ENCODE measurements at regions not wholly inside any gene's neighbourhood (a gene's known extent, or its start where the extent isn't known, plus 50 kb on each side); places are given as distances from the start of the nearest gene placed in this dataset.

- Histone ChIP-seq H3K9ac (ENCODE audit: low read length) (no peak overlapping the region), H3K4me2 (ENCODE audit: low read length) (no peak overlapping the region), H3K79me2 (ENCODE audit: insufficient read depth, low read length) (no peaks in the 10 kb centered on the region), H3K27me3 (ENCODE audit: insufficient read depth, low read length) (peaks cover 38% of the 10 kb centered on the region), H3K36me3 (ENCODE audit: control insufficient read depth in 1 of 2, insufficient read depth in 2 of 2, low read length in 2 of 2) (no peaks in the 10 kb centered on the region), H4K20me1 (ENCODE audit: insufficient read depth) (no peaks in the 10 kb centered on the region), H3K4me3 (replicated peaks in 1 of 2; ENCODE audit: low read depth in 1 of 2, low read length in 2 of 2) (no peak overlapping the region), H2AFZ (ENCODE audit: low read depth, low read length, poor library complexity, severe bottlenecking) (no peak overlapping the region), H3K9me2 (ENCODE audit: insufficient read depth) (no peaks in the 10 kb centered on the region), H3K9me3 (ENCODE audit: control insufficient read depth in 1 of 2, insufficient read depth in 1 of 2, low read depth in 1 of 2, low read length in 2 of 2) (no peaks in the 10 kb centered on the region), H3K4me1 (ENCODE audit: control insufficient read depth in 1 of 2, insufficient read depth in 2 of 2, low read length in 2 of 2) (no peaks in the 10 kb centered on the region), H3K27ac (ENCODE audit: low read depth, low read length) (no peak overlapping the region)
- no peak for ATAC-seq
- TF ChIP-seq REST (IDR thresholded peaks at IDR 0.05; ENCODE audit: low read depth) (no peak), SP1 (IDR thresholded peaks at IDR 0.05; ENCODE audit: low read depth) (no peak), EZH2phosphoT487 (IDR thresholded peaks at IDR 0.05; ENCODE audit: borderline replicate concordance) (no peak), FOSL1 (IDR thresholded peaks at IDR 0.05; ENCODE audit: low read depth) (no peak)
- ChIA-PET RAD21 (ENCODE audit: low non-redundant PET in 1 of 2, low total read pairs in 2 of 2, uncharacterized antibody in 2 of 2, unreplicated experiment in 2 of 2) (no interaction called here), POLR2A (no interaction called here), CTCF (interaction anchor here (3.5 kb wide), 1 partner anchor 324 kb away, joined by 29 read pairs; no protein-coding TSS in a partner anchor)
- intact Hi-C loops (cut with micrococcal nuclease) = no loop called here
- no peak for DNase-seq (ENCODE audit: low read depth, low spot score)
- BruUV-seq (replicated peaks) = no TSS peak
These were observed 846.8 kb downstream of the BRD1 start for GRCh38 chr22:48980918-48981317.

GRCh38 chr22:48980409-48980808, 847.3 kb downstream of the BRD1 start:
- intact Hi-C loops (cut with micrococcal nuclease) = no loop called here
- Histone ChIP-seq H2AFZ (ENCODE audit: low read depth, low read length, poor library complexity, severe bottlenecking) (no peak overlapping the region), H3K9me2 (ENCODE audit: insufficient read depth) (no peaks in the 10 kb centered on the region), H3K9ac (ENCODE audit: low read length) (no peak overlapping the region), H3K79me2 (ENCODE audit: insufficient read depth, low read length) (no peaks in the 10 kb centered on the region), H3K9me3 (ENCODE audit: control insufficient read depth in 1 of 2, insufficient read depth in 1 of 2, low read depth in 1 of 2, low read length in 2 of 2) (no peaks in the 10 kb centered on the region), H3K36me3 (ENCODE audit: control insufficient read depth in 1 of 2, insufficient read depth in 2 of 2, low read length in 2 of 2) (no peaks in the 10 kb centered on the region), H4K20me1 (ENCODE audit: insufficient read depth) (no peaks in the 10 kb centered on the region), H3K4me2 (ENCODE audit: low read length) (no peak overlapping the region), H3K27ac (ENCODE audit: low read depth, low read length) (no peak overlapping the region), H3K27me3 (ENCODE audit: insufficient read depth, low read length) (peaks cover 41% of the 10 kb centered on the region), H3K4me3 (replicated peaks in 1 of 2; ENCODE audit: low read depth in 1 of 2, low read length in 2 of 2) (no peak overlapping the region), H3K4me1 (ENCODE audit: control insufficient read depth in 1 of 2, insufficient read depth in 2 of 2, low read length in 2 of 2) (no peaks in the 10 kb centered on the region)
- no peak for DNase-seq (ENCODE audit: low read depth, low spot score)
- BruUV-seq (replicated peaks) = no TSS peak
- no peak for TF ChIP-seq TCF7L2 (IDR thresholded peaks at IDR 0.05; ENCODE audit: borderline replicate concordance, extremely low read depth, insufficient read depth, insufficient read length)
- no peak for TF ChIP-seq REST (IDR thresholded peaks at IDR 0.05; ENCODE audit: low read depth)
- no peak for TF ChIP-seq MAX (IDR thresholded peaks at IDR 0.05)
- TF ChIP-seq RAD21 (IDR thresholded peaks at IDR 0.05; ENCODE audit: low read depth) = no peak
- no peak for TF ChIP-seq SIN3A (IDR thresholded peaks at IDR 0.05; ENCODE audit: low read depth)
- CTCF ChIA-PET = interaction anchor here (3.5 kb wide), 1 partner anchor 325 kb away, joined by 29 read pairs; no protein-coding TSS in a partner anchor
- RAD21 ChIA-PET (ENCODE audit: low non-redundant PET in 1 of 2, low total read pairs in 2 of 2, uncharacterized antibody in 2 of 2, unreplicated experiment in 2 of 2) = no interaction called here
- POLR2A ChIA-PET = no interaction called here
- ATAC-seq = no peak
